Stimulated activated memory B cell treated with anti-CD40 and anti-IgM and Interleukin-4, amounts not matched to agents 10 μg/mL and 1 μg/mL and 100 μg/mL, for 72 hours (primary cell): ENCODE measurements at regions not wholly inside any gene's neighbourhood (a gene's known extent, or its start where the extent isn't known, plus 50 kb on each side); places are given as distances from the start of the nearest gene placed in this dataset.

Source experiments
- ATAC-seq: fragments of 150-1000 bp; cut with Tn5 transposase; 2 replicates; pipeline ENCODE4 v1.10.0; 2021
- H3K27ac Mint-ChIP-seq: one replicate; pipeline ENCODE4 v1.8.0; 2022; ENCODE audit warnings: mild to moderate bottlenecking, mixed read lengths
- H3K27me3 Mint-ChIP-seq: one replicate; pipeline ENCODE4 v1.8.0; 2022; ENCODE audit warnings: mixed read lengths
- H3K36me3 Mint-ChIP-seq: one replicate; pipeline ENCODE4 v1.8.0; 2022; ENCODE audit warnings: mixed read lengths
- H3K4me1 Mint-ChIP-seq: one replicate; pipeline ENCODE4 v1.8.0; 2022; ENCODE audit warnings: mixed read lengths
- H3K4me3 Mint-ChIP-seq: one replicate; pipeline ENCODE4 v1.8.0; 2022; ENCODE audit warnings: mild to moderate bottlenecking, moderate library complexity, mixed read lengths
- H3K9me3 Mint-ChIP-seq: one replicate; pipeline ENCODE4 v1.8.0; 2022; ENCODE audit warnings: mixed read lengths

- H3K27me3 Mint-ChIP-seq, result no peaks in the 10 kb centered on the region
- no peak overlapping the region for H3K27ac Mint-ChIP-seq
- H3K4me3 Mint-ChIP-seq, result no peak overlapping the region
- no peaks in the 10 kb centered on the region for H3K36me3 Mint-ChIP-seq
- H3K9me3 Mint-ChIP-seq, result no peaks in the 10 kb centered on the region
- no peak for ATAC-seq
- no peaks in the 10 kb centered on the region for H3K4me1 Mint-ChIP-seq
Observed at GRCh38 chr4:135239964-135240363, 1038.4 kb upstream of the PABPC4L start.

DNA sequence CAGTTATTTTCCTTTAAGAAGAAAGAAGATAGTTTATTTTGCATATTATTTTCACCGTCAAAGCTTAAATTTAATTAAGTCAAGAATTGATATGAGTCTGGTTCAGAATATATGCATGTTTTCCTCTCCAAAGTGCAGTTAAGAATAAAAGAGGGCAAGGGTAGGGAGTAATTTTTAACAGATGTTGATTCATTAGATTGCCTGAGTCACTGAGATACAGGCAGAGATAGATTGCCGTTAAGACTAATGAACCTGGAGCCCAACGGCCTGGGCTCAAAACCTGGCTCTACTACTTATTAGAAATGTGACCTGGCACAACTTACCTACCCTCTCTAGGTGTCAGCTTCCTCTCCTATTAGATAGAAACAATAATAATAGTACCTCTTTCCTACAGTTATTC is 1037.4 kb upstream of the PABPC4L start:
- no peak overlapping the region for H3K4me3 Mint-ChIP-seq
- no peak overlapping the region for H3K27ac Mint-ChIP-seq
- no peak for ATAC-seq

DNA sequence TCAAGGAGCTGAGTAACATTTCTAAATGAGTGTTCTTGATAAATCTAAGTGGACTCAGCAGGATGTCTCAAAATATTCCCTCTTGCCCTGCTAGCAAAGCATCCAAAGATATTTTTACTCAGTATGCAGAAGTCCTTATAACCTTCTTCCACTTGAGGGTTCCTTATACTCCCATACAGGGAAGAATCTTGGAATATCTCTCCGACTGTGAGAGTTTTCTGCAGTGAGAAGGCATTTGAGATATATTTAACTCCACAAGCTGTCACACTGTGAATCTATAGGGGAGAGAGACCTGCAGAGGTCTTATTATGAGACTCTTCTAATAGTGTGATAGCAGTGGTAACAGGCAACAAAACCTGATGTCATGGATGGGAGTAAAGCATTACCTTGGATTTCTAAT is 1034.5 kb upstream of the PABPC4L start:
- Mint-ChIP-seq H3K36me3 (no peaks in the 10 kb centered on the region), H3K9me3 (no peaks in the 10 kb centered on the region), H3K4me1 (no peaks in the 10 kb centered on the region), H3K27ac (no peak overlapping the region), H3K4me3 (no peak overlapping the region), H3K27me3 (no peaks in the 10 kb centered on the region)
- no peak for ATAC-seq

More for the DNA sequence above, 1037.4 kb upstream of the PABPC4L start:
- Mint-ChIP-seq H3K9me3 (no peaks in the 10 kb centered on the region), H3K36me3 (no peaks in the 10 kb centered on the region), H3K27me3 (no peaks in the 10 kb centered on the region), H3K4me1 (no peaks in the 10 kb centered on the region)

DNA sequence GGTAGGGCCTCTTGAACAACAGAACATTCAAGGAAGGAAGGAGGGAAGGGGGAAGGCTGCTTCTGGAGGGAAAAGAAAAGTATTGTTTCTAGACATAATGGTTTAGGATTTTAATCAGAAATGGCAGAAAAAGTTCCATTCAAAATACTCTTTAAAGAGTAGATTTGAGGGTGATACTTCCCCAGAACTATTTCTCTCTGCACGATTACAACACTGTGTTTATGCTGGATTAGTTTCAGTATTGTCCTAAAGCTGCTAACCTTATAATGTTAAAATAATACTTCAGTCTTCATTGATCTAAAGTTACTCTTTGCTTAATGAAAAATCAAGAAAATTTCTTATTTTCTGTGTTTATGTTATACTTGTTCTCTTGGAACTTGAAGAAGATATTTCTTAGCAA is 1026.3 kb upstream of the PABPC4L start:
- no peak for ATAC-seq
- Mint-ChIP-seq H3K4me1 (no peaks in the 10 kb centered on the region), H3K27ac (no peak overlapping the region), H3K4me3 (no peak overlapping the region), H3K36me3 (no peaks in the 10 kb centered on the region), H3K27me3 (no peaks in the 10 kb centered on the region), H3K9me3 (peaks cover 7% of the 10 kb centered on the region)

DNA sequence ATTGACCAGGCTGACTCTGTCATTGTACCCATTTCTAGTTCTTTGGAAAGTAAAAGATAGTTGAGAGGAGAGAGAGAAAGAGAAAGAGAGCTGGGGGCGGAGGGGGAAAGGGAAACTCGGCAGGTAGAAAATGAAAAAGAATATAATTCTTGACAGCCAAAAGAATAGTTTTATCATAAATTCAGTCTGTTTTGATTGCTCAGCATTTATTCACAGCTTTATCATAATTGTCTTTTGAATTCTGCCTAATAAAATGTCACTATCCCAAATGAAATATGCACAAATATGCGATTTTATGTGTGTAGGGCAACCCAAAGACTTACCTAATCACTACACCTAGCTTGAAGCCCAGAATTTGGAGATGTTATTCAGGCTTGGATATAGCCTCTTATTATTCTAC is 1024.0 kb upstream of the PABPC4L start:
- Mint-ChIP-seq H3K36me3 (no peaks in the 10 kb centered on the region), H3K27ac (no peak overlapping the region), H3K4me3 (no peak overlapping the region), H3K4me1 (no peaks in the 10 kb centered on the region), H3K9me3 (peaks cover 7% of the 10 kb centered on the region), H3K27me3 (no peaks in the 10 kb centered on the region)
- ATAC-seq, result no peak

DNA sequence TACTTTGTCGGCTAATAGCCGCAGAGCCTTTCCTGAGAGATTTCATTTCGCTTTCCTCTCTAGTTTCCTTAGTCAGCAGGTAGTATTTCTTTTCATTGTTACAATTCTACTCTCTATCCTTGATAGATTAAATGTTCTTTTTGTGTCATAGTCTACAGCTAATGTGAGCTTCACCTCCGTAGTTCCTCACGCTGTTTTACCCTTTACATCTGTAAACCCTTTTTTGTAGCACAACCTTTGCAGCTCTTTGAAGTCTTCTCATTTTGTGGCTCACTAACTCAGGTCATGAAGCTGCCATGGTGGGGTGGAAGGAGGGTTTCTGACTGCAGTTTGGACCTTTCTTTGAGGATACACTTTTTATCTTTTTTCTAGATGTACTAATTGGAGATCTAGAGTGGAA is 1008.8 kb upstream of the PABPC4L start:
- no peak for ATAC-seq
- Mint-ChIP-seq H3K36me3 (no peaks in the 10 kb centered on the region), H3K27ac (no peak overlapping the region), H3K27me3 (no peaks in the 10 kb centered on the region), H3K9me3 (peaks cover 10% of the 10 kb centered on the region), H3K4me3 (no peak overlapping the region), H3K4me1 (no peaks in the 10 kb centered on the region)

DNA sequence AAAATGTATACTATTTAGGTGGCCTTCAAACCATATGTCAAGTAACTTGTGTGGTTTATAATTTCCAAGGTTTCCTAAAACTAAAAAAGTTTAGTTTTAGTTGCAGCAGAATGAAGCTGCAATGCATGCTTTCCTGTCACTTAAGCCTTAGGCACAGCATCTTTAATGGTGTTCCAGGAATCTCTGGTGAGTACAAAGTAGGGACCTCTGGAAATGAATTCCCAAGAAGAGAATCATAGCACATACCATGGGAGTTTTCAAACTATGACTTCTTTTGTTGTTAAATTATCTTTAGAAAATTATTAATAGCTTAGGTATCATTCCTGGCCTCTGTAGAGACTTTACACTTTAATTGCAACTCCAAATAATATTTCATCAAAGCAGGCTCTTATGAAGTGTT is 1005.9 kb upstream of the PABPC4L start:
- H3K36me3 Mint-ChIP-seq, result no peaks in the 10 kb centered on the region
- H3K27ac Mint-ChIP-seq, result no peak overlapping the region
- no peaks in the 10 kb centered on the region for H3K27me3 Mint-ChIP-seq
- H3K9me3 Mint-ChIP-seq, result peaks cover 5% of the 10 kb centered on the region
- no peaks in the 10 kb centered on the region for H3K4me1 Mint-ChIP-seq
- no peak for ATAC-seq
- H3K4me3 Mint-ChIP-seq, result no peak overlapping the region

DNA sequence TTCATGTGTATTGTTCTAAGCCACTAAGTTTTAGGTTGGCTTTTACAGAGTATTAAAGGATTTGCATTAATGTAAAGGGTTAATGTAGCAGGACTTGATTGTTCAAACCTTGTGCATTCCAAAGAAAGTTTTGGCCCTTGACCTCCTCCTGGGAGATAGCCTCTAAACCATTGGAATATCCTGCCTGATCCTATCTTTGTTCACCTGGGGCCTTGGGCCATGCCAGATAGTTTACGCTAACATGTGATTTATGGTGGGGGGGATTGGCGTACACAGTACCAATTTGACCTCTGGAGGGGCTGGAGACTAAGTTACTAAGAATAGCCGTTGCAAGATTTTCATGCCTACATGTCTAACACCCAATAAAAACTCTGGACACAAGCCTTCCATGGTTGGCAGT is 1002.7 kb upstream of the PABPC4L start:
- no peaks in the 10 kb centered on the region for H3K27me3 Mint-ChIP-seq
- H3K9me3 Mint-ChIP-seq, result no peaks in the 10 kb centered on the region
- no peaks in the 10 kb centered on the region for H3K4me1 Mint-ChIP-seq
- ATAC-seq, result no peak
- no peak overlapping the region for H3K27ac Mint-ChIP-seq
- H3K36me3 Mint-ChIP-seq, result no peaks in the 10 kb centered on the region
- no peak overlapping the region for H3K4me3 Mint-ChIP-seq

- Mint-ChIP-seq H3K4me3 (no peak overlapping the region), H3K27me3 (no peaks in the 10 kb centered on the region), H3K4me1 (no peaks in the 10 kb centered on the region), H3K9me3 (peaks cover 3% of the 10 kb centered on the region), H3K36me3 (no peaks in the 10 kb centered on the region), H3K27ac (no peak overlapping the region)
- no peak for ATAC-seq
Observed at GRCh38 chr4:135201081-135201480, 999.5 kb upstream of the PABPC4L start.

DNA sequence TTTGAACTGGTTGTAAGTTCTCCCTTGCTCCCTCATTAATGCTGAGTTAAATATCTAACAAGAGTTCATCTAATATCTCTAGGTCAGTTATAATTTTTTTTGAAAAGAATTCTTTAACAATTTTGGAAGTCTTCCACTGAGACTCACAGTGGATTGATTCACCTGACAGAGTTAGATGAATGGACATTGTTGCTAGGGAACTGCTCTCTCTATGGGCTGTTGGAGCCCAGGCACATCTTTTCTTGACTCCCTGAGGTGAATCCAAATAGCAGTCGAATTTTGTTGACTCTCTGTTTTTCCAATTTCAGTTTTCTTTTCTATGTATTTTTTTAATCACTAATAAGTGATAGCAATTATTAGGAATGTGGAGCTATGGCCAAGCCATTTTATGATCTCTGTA is 996.1 kb upstream of the PABPC4L start:
- no peaks in the 10 kb centered on the region for H3K36me3 Mint-ChIP-seq
- ATAC-seq, result no peak
- no peaks in the 10 kb centered on the region for H3K4me1 Mint-ChIP-seq
- H3K4me3 Mint-ChIP-seq, result no peak overlapping the region
- H3K9me3 Mint-ChIP-seq, result peaks cover 7% of the 10 kb centered on the region
- H3K27ac Mint-ChIP-seq, result no peak overlapping the region
- H3K27me3 Mint-ChIP-seq, result no peaks in the 10 kb centered on the region

DNA sequence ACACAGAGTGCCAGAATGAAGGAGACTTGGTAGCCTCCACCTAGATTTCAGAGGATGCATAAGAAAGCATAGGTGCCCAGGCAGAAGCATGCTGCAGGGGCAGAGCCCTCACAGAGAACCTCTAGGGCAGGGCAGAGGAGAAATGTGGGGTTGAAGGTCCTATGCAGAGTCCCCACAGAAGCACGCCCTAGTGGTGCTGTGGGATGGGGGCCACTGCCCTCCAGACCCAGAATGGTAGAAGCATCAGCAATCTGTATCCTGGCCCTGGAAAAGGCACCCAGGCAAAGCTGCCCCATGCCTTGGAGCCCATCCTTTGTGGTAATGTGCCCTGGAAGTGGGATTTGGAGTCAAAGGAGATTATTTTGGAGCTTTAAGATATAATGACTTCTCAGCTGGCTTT is 992.9 kb upstream of the PABPC4L start:
- no peak overlapping the region for H3K4me3 Mint-ChIP-seq
- ATAC-seq, result no peak
- H3K27ac Mint-ChIP-seq, result no peak overlapping the region
- H3K4me1 Mint-ChIP-seq, result no peaks in the 10 kb centered on the region
- no peaks in the 10 kb centered on the region for H3K36me3 Mint-ChIP-seq
- H3K27me3 Mint-ChIP-seq, result no peaks in the 10 kb centered on the region
- H3K9me3 Mint-ChIP-seq, result peaks cover 7% of the 10 kb centered on the region

- Mint-ChIP-seq H3K36me3 (no peaks in the 10 kb centered on the region), H3K27ac (no peak overlapping the region), H3K4me3 (no peak overlapping the region), H3K27me3 (no peaks in the 10 kb centered on the region), H3K4me1 (no peaks in the 10 kb centered on the region), H3K9me3 (peaks cover 7% of the 10 kb centered on the region)
- ATAC-seq, result no peak
Observed at GRCh38 chr4:135192751-135193535, 991.4 kb upstream of the PABPC4L start.

DNA sequence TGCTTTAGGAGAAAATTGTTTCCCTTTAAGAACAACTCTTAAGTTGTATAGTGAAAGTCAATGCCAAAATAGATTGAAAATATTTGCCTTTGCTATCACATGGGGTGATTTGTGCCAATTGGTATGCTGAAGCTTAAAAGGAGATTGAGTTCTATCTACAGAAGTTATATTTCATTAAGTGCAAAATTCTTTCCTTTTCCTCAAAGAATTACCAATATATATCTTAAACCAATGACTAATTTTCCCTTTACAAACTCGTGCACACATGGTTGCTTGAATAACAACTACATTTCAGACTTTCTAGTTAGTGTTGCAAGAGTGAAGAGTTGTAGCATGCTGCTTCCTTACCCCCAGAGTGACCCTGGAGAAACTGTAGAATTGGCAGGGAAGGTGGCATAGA is 990.0 kb upstream of the PABPC4L start:
- H3K27me3 Mint-ChIP-seq, result no peaks in the 10 kb centered on the region
- no peak overlapping the region for H3K27ac Mint-ChIP-seq
- H3K9me3 Mint-ChIP-seq, result peaks cover 5% of the 10 kb centered on the region
- ATAC-seq, result no peak
- no peaks in the 10 kb centered on the region for H3K4me1 Mint-ChIP-seq
- no peak overlapping the region for H3K4me3 Mint-ChIP-seq
- no peaks in the 10 kb centered on the region for H3K36me3 Mint-ChIP-seq

- Mint-ChIP-seq H3K9me3 (peaks cover 4% of the 10 kb centered on the region), H3K4me3 (no peak overlapping the region), H3K27me3 (no peaks in the 10 kb centered on the region), H3K36me3 (no peaks in the 10 kb centered on the region), H3K27ac (no peak overlapping the region), H3K4me1 (no peaks in the 10 kb centered on the region)
- ATAC-seq, result no peak
Observed at GRCh38 chr4:135186002-135186401, 984.4 kb upstream of the PABPC4L start.

GRCh38 chr4:135185256-135185655 is 983.7 kb upstream of the PABPC4L start:
- no peak for ATAC-seq
- no peak overlapping the region for H3K27ac Mint-ChIP-seq
- peaks cover 8% of the 10 kb centered on the region for H3K9me3 Mint-ChIP-seq
- no peaks in the 10 kb centered on the region for H3K4me1 Mint-ChIP-seq
- no peaks in the 10 kb centered on the region for H3K36me3 Mint-ChIP-seq
- no peaks in the 10 kb centered on the region for H3K27me3 Mint-ChIP-seq
- no peak overlapping the region for H3K4me3 Mint-ChIP-seq

- ATAC-seq, result no peak
- Mint-ChIP-seq H3K36me3 (no peaks in the 10 kb centered on the region), H3K9me3 (peaks cover 8% of the 10 kb centered on the region), H3K27ac (no peak overlapping the region), H3K27me3 (no peaks in the 10 kb centered on the region), H3K4me3 (no peak overlapping the region), H3K4me1 (no peaks in the 10 kb centered on the region)
Observed at GRCh38 chr4:135184715-135185114, 983.1 kb upstream of the PABPC4L start.

DNA sequence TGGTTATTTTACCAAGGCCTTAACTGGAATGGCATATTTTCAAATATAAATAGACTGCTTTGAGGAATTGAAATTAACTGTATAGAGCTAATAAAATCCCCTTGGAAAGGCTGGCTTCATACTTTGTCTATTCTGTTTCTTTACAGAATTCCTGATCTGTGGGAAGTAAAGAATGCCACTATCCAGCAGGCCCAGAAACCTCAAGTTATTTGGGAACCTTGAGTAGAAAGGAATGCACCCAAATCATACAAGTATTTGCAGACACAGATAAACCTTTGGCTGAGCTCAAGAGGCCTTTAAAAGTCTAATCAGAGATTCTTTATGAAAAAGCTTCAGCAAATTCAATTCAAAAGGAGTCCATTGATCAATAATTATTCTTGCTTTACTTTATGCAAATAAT is 975.7 kb upstream of the PABPC4L start:
- peaks cover 10% of the 10 kb centered on the region for H3K9me3 Mint-ChIP-seq
- H3K27ac Mint-ChIP-seq, result no peak overlapping the region
- ATAC-seq, result no peak
- no peaks in the 10 kb centered on the region for H3K4me1 Mint-ChIP-seq
- no peaks in the 10 kb centered on the region for H3K36me3 Mint-ChIP-seq
- no peak overlapping the region for H3K4me3 Mint-ChIP-seq
- no peaks in the 10 kb centered on the region for H3K27me3 Mint-ChIP-seq
